Vagina (tissue), 2 donors: ENCODE measurements at regions not wholly inside any gene's neighbourhood (a gene's known extent, or its start where the extent isn't known, plus 50 kb on each side); places are given as distances from the start of the nearest gene placed in this dataset.

ENCODE experiments used
- POLR2A ChIP-seq, 2 donors: fragments of 450-650 bp; IDR thresholded peaks; one replicate each; pipeline ENCODE4 v1.6.1; 2017; ENCODE audit warnings: antibody characterized with exemption in 2 of 2, mild to moderate bottlenecking in 2 of 2, moderate library complexity in 2 of 2
- TF ChIP-seq, protein P1 (sequence below), 3 experiments: fragments of 450-650 bp in 2 of 3; fragments of 200-600 bp in 1 of 3; sonication (generic) in 1 of 3; IDR thresholded peaks; one replicate each; pipeline ENCODE4 v1.5.1; 2017 to 2019; ENCODE audit warnings: antibody characterized with exemption in 3 of 3, mild to moderate bottlenecking in 2 of 3, moderate library complexity in 2 of 3

DNA sequence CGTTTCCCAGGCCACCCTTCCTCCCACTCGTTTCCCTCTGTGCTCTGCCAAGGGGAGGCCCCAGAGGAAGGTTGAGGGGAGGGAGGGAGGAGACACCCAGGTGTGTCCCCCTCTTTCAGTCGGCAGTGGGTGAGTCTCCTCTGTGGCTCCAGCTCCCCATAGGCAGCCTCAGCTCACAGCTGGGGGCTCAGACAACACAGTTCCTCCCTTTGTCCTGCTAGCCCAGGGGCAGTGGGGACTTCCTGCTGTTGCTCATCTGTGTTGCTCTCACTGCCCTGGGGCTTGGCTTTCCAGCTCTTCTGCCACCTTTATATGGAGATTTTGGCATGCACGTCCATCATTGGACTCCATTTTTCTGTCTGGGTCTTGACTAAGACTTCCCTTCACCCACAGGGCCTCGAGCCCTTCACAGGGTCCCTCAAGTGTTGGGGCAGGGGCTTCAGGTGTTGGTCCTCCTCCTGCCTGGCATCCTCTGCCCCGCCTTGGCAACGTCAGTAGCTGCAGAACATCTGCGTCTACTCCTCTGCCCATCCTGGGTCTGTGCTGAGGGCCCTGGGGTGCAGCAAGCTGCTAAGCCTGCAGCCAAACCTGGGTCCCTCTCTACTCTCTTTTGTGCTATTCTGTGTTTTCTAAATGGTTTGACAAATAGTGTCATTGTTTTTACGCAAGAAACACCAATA lies 190.6 kb upstream of the PMEPA1 start:
- no peak for TF ChIP-seq POLR2A (IDR thresholded peaks at IDR 0.05)
- TF ChIP-seq, protein P1, sequence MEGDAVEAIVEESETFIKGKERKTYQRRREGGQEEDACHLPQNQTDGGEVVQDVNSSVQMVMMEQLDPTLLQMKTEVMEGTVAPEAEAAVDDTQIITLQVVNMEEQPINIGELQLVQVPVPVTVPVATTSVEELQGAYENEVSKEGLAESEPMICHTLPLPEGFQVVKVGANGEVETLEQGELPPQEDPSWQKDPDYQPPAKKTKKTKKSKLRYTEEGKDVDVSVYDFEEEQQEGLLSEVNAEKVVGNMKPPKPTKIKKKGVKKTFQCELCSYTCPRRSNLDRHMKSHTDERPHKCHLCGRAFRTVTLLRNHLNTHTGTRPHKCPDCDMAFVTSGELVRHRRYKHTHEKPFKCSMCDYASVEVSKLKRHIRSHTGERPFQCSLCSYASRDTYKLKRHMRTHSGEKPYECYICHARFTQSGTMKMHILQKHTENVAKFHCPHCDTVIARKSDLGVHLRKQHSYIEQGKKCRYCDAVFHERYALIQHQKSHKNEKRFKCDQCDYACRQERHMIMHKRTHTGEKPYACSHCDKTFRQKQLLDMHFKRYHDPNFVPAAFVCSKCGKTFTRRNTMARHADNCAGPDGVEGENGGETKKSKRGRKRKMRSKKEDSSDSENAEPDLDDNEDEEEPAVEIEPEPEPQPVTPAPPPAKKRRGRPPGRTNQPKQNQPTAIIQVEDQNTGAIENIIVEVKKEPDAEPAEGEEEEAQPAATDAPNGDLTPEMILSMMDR (IDR thresholded peaks at IDR 0.05), result no peak
